Colonic mucosa (tissue), 4 donors: ENCODE measurements at regions not wholly inside any gene's neighbourhood (a gene's known extent, or its start where the extent isn't known, plus 50 kb on each side); places are given as distances from the start of the nearest gene placed in this dataset.

Experiments
- DNase-seq: peaks from one replicate; pipeline ENCODE4 v3.0.0-alpha.2; 2020
- H3K27ac ChIP-seq: fragments of 200-600 bp; one replicate; pipeline ENCODE4 v1.8.0; 2021
- H3K27me3 ChIP-seq: fragments of 200-600 bp; one replicate; pipeline ENCODE4 v1.8.0; 2021
- H3K36me3 ChIP-seq: fragments of 200-600 bp; one replicate; pipeline ENCODE4 v1.8.0; 2021
- H3K4me1 ChIP-seq: fragments of 200-600 bp; one replicate; pipeline ENCODE4 v1.8.0; 2021; ENCODE audit warnings: mild to moderate bottlenecking
- H3K4me3 ChIP-seq: fragments of 200-600 bp; one replicate; pipeline ENCODE4 v1.8.0; 2021
- H3K9ac ChIP-seq, 2 donors: one replicate each; pipeline ENCODE4 v1.7.0; 2013; ENCODE audit warnings: control low read depth in 2 of 2, low read depth in 2 of 2, low read length in 2 of 2
- H3K9me3 ChIP-seq: fragments of 200-600 bp; one replicate; pipeline ENCODE4 v1.8.0; 2021
- intact Hi-C: fragments of 100-400 bp; cut with DNase I; formaldehyde crosslinking; loops from one replicate; pipeline ENCODE4 v1.14.1; 2022
- TF ChIP-seq, protein P1 (sequence below): fragments of 200-600 bp; IDR thresholded peaks from one replicate; pipeline ENCODE4 v1.8.0; 2022; ENCODE audit warnings: antibody characterized with exemption, mild to moderate bottlenecking
- donor health status: healthy.
- donor health status: DM: no; HTN: no; CAD: no.
- donor health status: DM: no; HTN: no; CAD: no.

DNA sequence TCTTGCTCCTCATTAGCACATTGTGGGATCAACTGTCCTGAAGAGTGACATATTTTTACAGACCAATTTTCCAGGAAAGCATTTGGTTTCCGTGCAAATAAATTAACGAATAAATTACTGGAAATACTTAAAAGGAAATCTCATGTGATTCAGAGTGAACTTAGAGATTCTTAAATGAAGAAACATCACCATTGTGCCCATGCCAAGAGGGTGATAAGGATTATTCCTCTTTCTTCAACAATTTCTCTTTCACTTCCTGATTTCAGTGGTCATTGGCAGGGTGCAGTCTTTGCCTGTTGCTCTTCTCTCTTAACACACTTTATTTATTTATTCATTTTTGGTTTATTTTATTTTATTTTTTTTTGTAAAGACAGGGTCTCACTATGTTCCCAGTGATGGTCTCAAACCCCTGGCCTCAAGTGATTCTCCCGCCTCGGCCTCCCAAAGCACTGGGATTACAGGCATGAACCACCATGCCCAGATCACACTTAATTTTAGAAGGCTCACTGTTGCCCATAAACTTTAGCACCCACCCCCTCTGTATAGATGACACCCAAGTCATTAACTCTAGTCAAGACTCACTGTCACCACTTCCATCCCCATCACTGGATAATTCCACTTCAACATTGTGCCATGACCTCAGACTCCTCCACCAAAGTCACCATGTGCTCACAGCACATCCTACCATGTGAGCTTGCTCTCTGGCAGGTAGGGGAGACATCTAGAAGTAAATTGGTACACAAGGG is 92.6 kb upstream of the CERS6 start:
- H3K9me3 ChIP-seq: no peaks in the 10 kb centered on the region
- no peaks in the 10 kb centered on the region for H3K27me3 ChIP-seq
- no peak for DNase-seq
- no peak overlapping the region for H3K27ac ChIP-seq
- intact Hi-C loops: no loop called here
- no peaks in the 10 kb centered on the region for H3K36me3 ChIP-seq
- no peak overlapping the region for H3K9ac ChIP-seq
- no peak overlapping the region for H3K4me3 ChIP-seq
- TF ChIP-seq, protein P1, sequence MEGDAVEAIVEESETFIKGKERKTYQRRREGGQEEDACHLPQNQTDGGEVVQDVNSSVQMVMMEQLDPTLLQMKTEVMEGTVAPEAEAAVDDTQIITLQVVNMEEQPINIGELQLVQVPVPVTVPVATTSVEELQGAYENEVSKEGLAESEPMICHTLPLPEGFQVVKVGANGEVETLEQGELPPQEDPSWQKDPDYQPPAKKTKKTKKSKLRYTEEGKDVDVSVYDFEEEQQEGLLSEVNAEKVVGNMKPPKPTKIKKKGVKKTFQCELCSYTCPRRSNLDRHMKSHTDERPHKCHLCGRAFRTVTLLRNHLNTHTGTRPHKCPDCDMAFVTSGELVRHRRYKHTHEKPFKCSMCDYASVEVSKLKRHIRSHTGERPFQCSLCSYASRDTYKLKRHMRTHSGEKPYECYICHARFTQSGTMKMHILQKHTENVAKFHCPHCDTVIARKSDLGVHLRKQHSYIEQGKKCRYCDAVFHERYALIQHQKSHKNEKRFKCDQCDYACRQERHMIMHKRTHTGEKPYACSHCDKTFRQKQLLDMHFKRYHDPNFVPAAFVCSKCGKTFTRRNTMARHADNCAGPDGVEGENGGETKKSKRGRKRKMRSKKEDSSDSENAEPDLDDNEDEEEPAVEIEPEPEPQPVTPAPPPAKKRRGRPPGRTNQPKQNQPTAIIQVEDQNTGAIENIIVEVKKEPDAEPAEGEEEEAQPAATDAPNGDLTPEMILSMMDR: no peak
- no peaks in the 10 kb centered on the region for H3K4me1 ChIP-seq

DNA sequence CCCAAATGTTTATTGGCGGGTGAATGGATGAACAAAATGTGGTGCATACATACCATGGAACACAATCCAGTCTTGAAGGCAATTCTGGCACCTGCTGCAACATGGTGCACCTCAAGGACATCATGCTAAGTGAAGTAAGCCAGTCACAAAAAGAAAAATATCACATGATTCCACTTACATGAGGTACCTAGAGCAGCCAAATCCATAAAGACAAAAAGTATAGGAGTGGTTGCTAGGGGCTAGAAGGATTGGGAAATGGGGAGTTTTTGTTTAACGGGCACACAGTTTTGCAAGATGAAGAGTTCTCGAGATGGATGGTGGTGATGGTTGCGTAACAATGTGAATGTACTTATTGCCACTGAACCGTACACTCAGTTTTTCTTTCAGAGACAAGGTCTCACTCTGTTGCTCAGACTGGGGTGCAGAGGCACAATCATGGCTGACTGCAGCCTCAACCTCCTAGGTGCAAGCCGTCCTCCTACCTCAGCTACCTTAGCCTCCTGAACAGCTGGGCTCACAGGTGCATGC is 90.9 kb upstream of the CERS6 start:
- Histone ChIP-seq H3K9me3 (no peaks in the 10 kb centered on the region), H3K27ac (no peak overlapping the region), H3K9ac (no peak overlapping the region), H3K4me3 (no peak overlapping the region), H3K27me3 (no peaks in the 10 kb centered on the region), H3K36me3 (no peaks in the 10 kb centered on the region), H3K4me1 (no peaks in the 10 kb centered on the region)
- intact Hi-C loops: no loop called here
- TF ChIP-seq, protein P1: no peak
- no peak for DNase-seq

DNA sequence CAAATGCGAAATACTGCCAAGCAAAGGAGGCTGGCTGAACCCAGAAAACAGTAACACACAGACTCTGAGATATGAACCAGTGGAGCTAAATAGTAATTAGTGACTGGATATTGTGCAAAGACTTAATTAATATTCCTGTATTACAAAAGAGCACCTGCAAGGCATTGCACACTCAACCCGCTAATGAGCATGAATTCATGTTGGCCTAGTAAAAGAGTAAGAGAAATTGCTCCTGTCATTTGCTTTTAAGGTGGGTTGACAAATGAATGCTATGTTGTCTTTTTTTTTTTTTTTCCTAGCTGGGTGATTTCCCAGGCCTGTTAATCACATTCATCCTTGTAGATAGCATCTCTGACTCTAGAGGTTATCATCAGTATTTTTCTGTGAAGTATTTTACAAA is 87.0 kb upstream of the CERS6 start:
- TF ChIP-seq, protein P1: no peak
- no peaks in the 10 kb centered on the region for H3K27me3 ChIP-seq
- no peaks in the 10 kb centered on the region for H3K36me3 ChIP-seq
- intact Hi-C loops: no loop called here
- no peaks in the 10 kb centered on the region for H3K4me1 ChIP-seq
- no peak overlapping the region for H3K4me3 ChIP-seq
- DNase-seq: no peak
- H3K9ac ChIP-seq: no peak overlapping the region
- H3K9me3 ChIP-seq: no peaks in the 10 kb centered on the region
- no peak overlapping the region for H3K27ac ChIP-seq

DNA sequence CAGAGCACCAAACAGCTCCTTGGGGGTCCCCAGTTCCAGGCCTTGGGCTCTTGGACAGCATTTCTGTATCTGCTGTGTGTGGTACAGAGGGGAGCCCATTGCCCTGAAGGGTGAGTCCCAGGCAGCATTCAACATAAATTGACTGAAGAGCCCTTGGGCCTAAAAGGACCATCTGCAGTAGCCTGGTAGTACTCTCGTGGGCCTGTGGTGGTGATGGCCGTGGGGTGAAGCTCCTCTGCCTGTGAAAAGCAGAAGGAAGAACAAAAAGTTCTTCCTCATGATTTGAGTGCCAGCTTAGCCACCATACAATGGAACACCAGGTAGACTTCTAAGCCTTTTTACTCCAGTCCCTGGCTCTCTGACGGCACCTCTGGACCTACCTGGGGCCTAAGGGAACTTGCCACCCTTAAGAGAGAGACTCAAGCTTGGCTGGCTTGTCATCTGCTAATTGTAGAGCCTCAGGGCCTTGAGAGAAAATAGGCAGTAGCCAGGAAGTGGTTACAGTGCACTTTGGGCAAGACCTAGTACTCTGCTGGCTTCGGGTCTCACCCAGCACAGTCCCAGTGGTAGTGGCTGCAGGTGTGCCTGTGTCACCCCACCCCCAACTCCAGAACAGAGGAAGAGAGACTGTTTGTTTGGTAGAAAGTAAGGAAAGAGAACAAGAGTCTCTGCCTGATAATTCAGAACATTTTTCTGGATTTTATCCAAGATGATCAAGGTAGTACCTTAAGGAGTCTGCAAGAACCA is 84.6 kb upstream of the CERS6 start:
- Histone ChIP-seq H3K9ac (no peak overlapping the region), H3K9me3 (no peaks in the 10 kb centered on the region), H3K27ac (no peak overlapping the region), H3K27me3 (no peaks in the 10 kb centered on the region), H3K4me3 (no peak overlapping the region), H3K36me3 (no peaks in the 10 kb centered on the region), H3K4me1 (no peaks in the 10 kb centered on the region)
- TF ChIP-seq, protein P1: no peak
- DNase-seq: no peak
- intact Hi-C loops: no loop called here

DNA sequence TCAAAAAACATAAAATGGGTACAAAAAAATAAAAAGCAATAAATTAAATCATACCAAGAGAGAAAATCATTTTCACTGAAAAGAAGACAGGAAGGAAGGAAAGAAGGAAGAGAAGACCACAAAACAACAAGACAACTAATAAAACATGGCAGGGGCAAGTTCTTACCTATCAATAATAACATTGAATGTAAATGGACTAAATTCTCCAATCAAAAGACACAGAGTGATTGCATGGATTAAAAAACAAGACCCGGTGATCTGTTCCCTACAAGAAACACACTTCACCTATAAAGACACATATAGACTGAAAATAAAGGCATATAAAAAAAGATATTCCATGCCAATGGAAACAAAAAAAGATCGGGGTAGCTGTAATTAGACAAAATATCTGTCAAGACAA is 82.6 kb upstream of the CERS6 start:
- no peaks in the 10 kb centered on the region for H3K9me3 ChIP-seq

More for the DNA sequence above, 82.6 kb upstream of the CERS6 start:
- intact Hi-C loops: no loop called here
- no peak for DNase-seq
- Histone ChIP-seq H3K27ac (no peak overlapping the region), H3K9ac (no peak overlapping the region), H3K4me3 (no peak overlapping the region), H3K4me1 (no peaks in the 10 kb centered on the region), H3K27me3 (no peaks in the 10 kb centered on the region), H3K36me3 (no peaks in the 10 kb centered on the region)
- TF ChIP-seq, protein P1: no peak
